Omental fat pad (tissue), 3 donors: ENCODE measurements at regions not wholly inside any gene's neighbourhood (a gene's known extent, or its start where the extent isn't known, plus 50 kb on each side); places are given as distances from the start of the nearest gene placed in this dataset.
"Not testable (repeated sequence)": the region's sequence is repeated elsewhere in the genome, so short reads cannot be mapped to it uniquely, and the experiment has no call there.

Source experiments
- ATAC-seq: fragments of 150-250 bp; one replicate; pipeline ENCODE4 v1.9.1; 2016; ENCODE audit warnings: mild to moderate bottlenecking, moderate library complexity; ENCODE audit not compliant: low FRiP score
- DNase-seq: peaks from one replicate; pipeline ENCODE4 v3.0.0-alpha.2; 2019; ENCODE audit warnings: low spot score
- TF ChIP-seq, protein P1 (sequence below), 3 donors: fragments of 450-650 bp; IDR thresholded peaks; one replicate each; pipeline ENCODE4 v1.5.1; 2016 to 2017; ENCODE audit warnings: antibody characterized with exemption in 3 of 3, mild to moderate bottlenecking in 3 of 3, moderate library complexity in 2 of 3

- no peak for DNase-seq
- TF ChIP-seq, protein P1, sequence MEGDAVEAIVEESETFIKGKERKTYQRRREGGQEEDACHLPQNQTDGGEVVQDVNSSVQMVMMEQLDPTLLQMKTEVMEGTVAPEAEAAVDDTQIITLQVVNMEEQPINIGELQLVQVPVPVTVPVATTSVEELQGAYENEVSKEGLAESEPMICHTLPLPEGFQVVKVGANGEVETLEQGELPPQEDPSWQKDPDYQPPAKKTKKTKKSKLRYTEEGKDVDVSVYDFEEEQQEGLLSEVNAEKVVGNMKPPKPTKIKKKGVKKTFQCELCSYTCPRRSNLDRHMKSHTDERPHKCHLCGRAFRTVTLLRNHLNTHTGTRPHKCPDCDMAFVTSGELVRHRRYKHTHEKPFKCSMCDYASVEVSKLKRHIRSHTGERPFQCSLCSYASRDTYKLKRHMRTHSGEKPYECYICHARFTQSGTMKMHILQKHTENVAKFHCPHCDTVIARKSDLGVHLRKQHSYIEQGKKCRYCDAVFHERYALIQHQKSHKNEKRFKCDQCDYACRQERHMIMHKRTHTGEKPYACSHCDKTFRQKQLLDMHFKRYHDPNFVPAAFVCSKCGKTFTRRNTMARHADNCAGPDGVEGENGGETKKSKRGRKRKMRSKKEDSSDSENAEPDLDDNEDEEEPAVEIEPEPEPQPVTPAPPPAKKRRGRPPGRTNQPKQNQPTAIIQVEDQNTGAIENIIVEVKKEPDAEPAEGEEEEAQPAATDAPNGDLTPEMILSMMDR (IDR thresholded peaks at IDR 0.05): no peak
- ATAC-seq: no peak
Measured at GRCh38 chr17:33947762-33948161, 307.3 kb upstream of the CCL2 start.

GRCh38 chr17:33948309-33948708 is 306.8 kb upstream of the CCL2 start:
- TF ChIP-seq, protein P1 (IDR thresholded peaks at IDR 0.05): no peak
- DNase-seq: no peak

DNA sequence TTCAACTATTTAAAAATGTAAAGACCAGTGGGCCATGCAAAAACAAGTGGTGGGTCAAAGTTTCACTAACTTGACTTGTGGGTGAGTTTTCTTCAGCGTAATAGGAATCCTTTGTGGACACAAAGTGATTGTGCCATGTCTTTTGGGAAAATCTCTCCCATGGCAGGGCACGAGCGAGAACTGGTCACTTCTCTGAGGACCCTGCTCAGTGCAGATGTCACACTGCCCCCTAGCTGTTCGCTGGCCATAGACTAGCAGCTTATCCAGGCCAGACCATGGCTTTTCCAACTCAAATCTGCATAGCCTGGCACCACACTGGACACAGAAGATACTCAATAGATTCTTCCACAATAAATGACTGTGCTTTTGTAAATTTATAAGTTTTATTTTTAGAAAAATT is 306.0 kb upstream of the CCL2 start:
- TF ChIP-seq, protein P1 (IDR thresholded peaks at IDR 0.05): no peak

More at GRCh38 chr17:33948309-33948708, 306.8 kb upstream of the CCL2 start:
- ATAC-seq: no peak

DNA sequence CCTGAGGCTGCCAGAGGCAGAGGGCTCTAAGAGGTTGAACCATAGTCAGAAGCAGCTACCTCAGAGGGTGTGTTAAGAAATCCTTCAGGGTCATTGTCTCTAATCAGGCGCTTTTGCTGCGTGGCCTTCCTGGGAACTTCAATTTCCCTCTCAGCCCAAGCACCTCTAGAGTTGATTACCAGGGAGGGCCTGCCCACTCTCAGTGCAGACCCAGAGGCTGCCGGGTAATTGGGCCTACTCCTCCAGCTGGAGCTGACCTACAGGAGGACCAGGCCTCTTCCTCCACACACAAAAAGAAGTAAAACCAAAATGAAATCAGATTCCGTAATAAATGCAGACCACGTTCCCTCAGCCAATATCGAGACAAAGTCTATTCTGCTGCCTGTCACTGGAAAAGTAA is 305.0 kb upstream of the CCL2 start:
- DNase-seq (no peak), ATAC-seq (no peak)
- TF ChIP-seq, protein P1 (IDR thresholded peaks at IDR 0.05): no peak

More for the DNA sequence above, 306.0 kb upstream of the CCL2 start:
- ATAC-seq: no peak
- no peak for DNase-seq

DNA sequence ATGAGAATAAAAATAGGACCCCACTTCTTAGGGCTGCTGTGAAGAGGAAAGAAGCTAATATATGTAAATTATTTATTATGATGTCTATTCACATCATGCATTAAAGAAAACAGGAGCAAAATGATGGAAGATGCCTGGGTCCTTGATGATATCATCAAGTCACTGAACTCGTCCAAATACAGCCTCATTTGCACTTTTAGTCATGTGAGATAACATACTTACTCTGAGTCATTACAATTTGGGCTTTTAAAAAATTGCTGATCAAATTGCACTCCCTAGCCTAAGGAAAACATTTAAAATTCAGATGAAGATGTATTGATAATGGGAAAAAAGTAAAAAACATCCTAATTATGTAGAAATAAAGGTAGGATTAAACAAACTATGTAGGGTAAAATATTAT is 302.7 kb upstream of the CCL2 start:
- DNase-seq (no peak), ATAC-seq (no peak)
- TF ChIP-seq, protein P1 (IDR thresholded peaks at IDR 0.05): no peak

- no peak for DNase-seq
- TF ChIP-seq, protein P1 (IDR thresholded peaks at IDR 0.05): no peak
- ATAC-seq: no peak
Measured at GRCh38 chr17:33954597-33954996, 300.5 kb upstream of the CCL2 start.

- no peak for DNase-seq
- ATAC-seq: no peak
Measured at GRCh38 chr17:33955461-33955860, 299.6 kb upstream of the CCL2 start.

DNA sequence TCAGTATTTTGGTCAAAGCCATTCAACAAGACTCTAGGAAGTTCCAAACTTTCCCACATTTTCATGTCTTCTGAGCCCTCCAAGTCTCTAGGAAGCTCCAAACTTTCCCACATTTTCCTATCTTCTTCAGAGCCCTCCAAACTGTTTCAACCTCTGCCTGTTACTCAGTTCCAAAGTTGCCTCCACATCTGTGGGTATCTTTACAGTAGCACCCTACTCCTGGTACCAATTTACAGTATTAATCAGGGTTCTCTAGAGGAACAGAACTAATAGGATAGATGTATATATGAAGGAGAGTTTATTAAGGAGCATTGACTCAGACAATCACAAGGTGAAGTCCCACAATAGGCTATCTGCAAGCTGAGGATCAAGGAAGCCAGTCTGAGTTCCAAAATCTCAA is 296.0 kb upstream of the CCL2 start:
- ATAC-seq: not testable (repeated sequence)

More at GRCh38 chr17:33955461-33955860, 299.6 kb upstream of the CCL2 start:
- TF ChIP-seq, protein P1 (IDR thresholded peaks at IDR 0.05): no peak

More for the DNA sequence above, 296.0 kb upstream of the CCL2 start:
- not testable (repeated sequence) for DNase-seq
